HG02884 (cell line): ENCODE measurements at regions not wholly inside any gene's neighbourhood (a gene's known extent, or its start where the extent isn't known, plus 50 kb on each side); places are given as distances from the start of the nearest gene placed in this dataset.

Experiments used
- ATAC-seq: cut with Tn5 transposase; IDR thresholded peaks from one replicate; pipeline ENCODE4 v1.9.1; 2021; ENCODE audit warnings: mild to moderate bottlenecking, moderate library complexity; ENCODE audit not compliant: unreplicated experiment

GRCh38 chr14:55734731-55735130, 154.7 kb downstream of the KTN1 start:
- no peak for ATAC-seq

GRCh38 chr14:55739967-55740648, 160.1 kb downstream of the KTN1 start:
- no peak for ATAC-seq

- no peak for ATAC-seq
Measured at GRCh38 chr14:55740649-55740989, 160.6 kb downstream of the KTN1 start.

GRCh38 chr14:55741240-55741639, 161.2 kb downstream of the KTN1 start:
- no peak for ATAC-seq

- ATAC-seq, result no peak
Measured at GRCh38 chr14:55743551-55743950, 163.5 kb downstream of the KTN1 start.

GRCh38 chr14:55744321-55744720, 164.3 kb downstream of the KTN1 start:
- no peak for ATAC-seq

GRCh38 chr14:55745906-55746305, 165.9 kb downstream of the KTN1 start:
- ATAC-seq, result no peak

GRCh38 chr14:55746558-55746957, 166.6 kb downstream of the KTN1 start:
- ATAC-seq, result no peak

- ATAC-seq, result no peak
Measured at GRCh38 chr14:55747186-55747585, 167.2 kb downstream of the KTN1 start.

GRCh38 chr14:55749201-55749812, 169.3 kb downstream of the KTN1 start:
- ATAC-seq, result no peak

- no peak for ATAC-seq
Measured at GRCh38 chr14:55749946-55750345, 169.9 kb downstream of the KTN1 start.

- ATAC-seq, result no peak
Measured at GRCh38 chr14:55752580-55753390, 172.8 kb downstream of the KTN1 start.

- ATAC-seq, result no peak
Measured at GRCh38 chr14:55754471-55754870, 174.5 kb downstream of the KTN1 start.

GRCh38 chr14:55754871-55755270, 174.9 kb downstream of the KTN1 start:
- ATAC-seq, result no peak

GRCh38 chr14:55756078-55756477, 176.1 kb downstream of the KTN1 start:
- ATAC-seq, result no peak

- ATAC-seq, result no peak
Measured at GRCh38 chr14:55756557-55756956, 176.6 kb downstream of the KTN1 start.

GRCh38 chr14:55758796-55759195, 178.8 kb downstream of the KTN1 start:
- ATAC-seq, result no peak

GRCh38 chr14:55760789-55761566, 181.0 kb downstream of the KTN1 start:
- no peak for ATAC-seq

GRCh38 chr14:55761651-55762050, 181.6 kb downstream of the KTN1 start:
- no peak for ATAC-seq

GRCh38 chr14:55762595-55763232, 182.7 kb downstream of the KTN1 start:
- peak; percentile 82 for ATAC-seq

GRCh38 chr14:55764784-55765183, 184.8 kb downstream of the KTN1 start:
- ATAC-seq, result no peak
